ENCODE measurements at regions not wholly inside any gene's neighbourhood (a gene's known extent, or its start where the extent isn't known, plus 50 kb on each side); places are given as distances from the start of the nearest gene placed in this dataset.

GRCh38 chrX:43373032-43373431, 283.1 kb upstream of the MAOA start:
- FAIRE-seq = no peak
- no peak overlapping the region for H3K4me2 ChIP-seq (ENCODE audit: control insufficient read depth, extremely low read depth, insufficient read depth, low read depth, low read length)

GRCh38 chrX:43375136-43375535, 281.0 kb upstream of the MAOA start:
- Histone ChIP-seq H3K4me3 (ENCODE audit: control insufficient read depth in 2 of 3, extremely low read depth in 1 of 3, insufficient read depth in 2 of 3, low read depth in 1 of 3, low read length in 3 of 3) (no peak overlapping the region), H3K4me2 (ENCODE audit: control insufficient read depth, extremely low read depth, insufficient read depth, low read depth, low read length) (no peak overlapping the region), H3K9me3 (ENCODE audit: control insufficient read depth, low read depth, low read length) (no peaks in the 10 kb centered on the region), H3K36me3 (ENCODE audit: control insufficient read depth in 2 of 2, extremely low read depth in 1 of 2, insufficient read depth in 2 of 2, low read length in 2 of 2) (no peaks in the 10 kb centered on the region), H3K27ac (ENCODE audit: control insufficient read depth, insufficient read depth, low read length) (no peak overlapping the region), H3K4me1 (ENCODE audit: control insufficient read depth, extremely low read depth, insufficient read depth, low read length) (no peaks in the 10 kb centered on the region), H3K9ac (ENCODE audit: control insufficient read depth, extremely low read depth, insufficient read depth, low read length) (no peak overlapping the region), H3K9me1 (ENCODE audit: control insufficient read depth, extremely low read depth, insufficient read depth, low read length) (no peaks in the 10 kb centered on the region), H4K20me1 (ENCODE audit: control insufficient read depth, extremely low read depth, insufficient read depth, low read length) (no peaks in the 10 kb centered on the region), H2AFZ (ENCODE audit: control insufficient read depth, low read length) (no peak overlapping the region), H3K27me3 (ENCODE audit: control insufficient read depth, extremely low read depth, insufficient read depth, low read length) (no peaks in the 10 kb centered on the region), H3K79me2 (ENCODE audit: control insufficient read depth, insufficient read depth, low read length) (no peaks in the 10 kb centered on the region)
- FAIRE-seq (no peak), DNase-seq (ENCODE audit: low read depth, low spot score) (no peak)
- dilution Hi-C loops (cut with MboI; ENCODE audit: extremely low pct_ligation_motif_present, low sequenced_read_pairs) = no loop called here
- TF ChIP-seq EZH2 (IDR thresholded peaks at IDR 0.05; ENCODE audit: low read length) (no peak), CTCF (optimal IDR thresholded peaks at IDR 0.05 in 1 of 3, IDR thresholded peaks at IDR 0.05 in 1 of 3, conservative IDR thresholded peaks at IDR 0.05 in 1 of 3; ENCODE audit: extremely low read depth in 1 of 3, insufficient read depth in 2 of 3, low read length in 3 of 3) (no peak)

More at GRCh38 chrX:43373032-43373431, 283.1 kb upstream of the MAOA start:
- Histone ChIP-seq H3K36me3 (ENCODE audit: control insufficient read depth in 2 of 2, extremely low read depth in 1 of 2, insufficient read depth in 2 of 2, low read length in 2 of 2) (no peaks in the 10 kb centered on the region), H2AFZ (ENCODE audit: control insufficient read depth, low read length) (no peak overlapping the region), H4K20me1 (ENCODE audit: control insufficient read depth, extremely low read depth, insufficient read depth, low read length) (no peaks in the 10 kb centered on the region), H3K27ac (ENCODE audit: control insufficient read depth, insufficient read depth, low read length) (no peak overlapping the region), H3K9ac (ENCODE audit: control insufficient read depth, extremely low read depth, insufficient read depth, low read length) (no peak overlapping the region), H3K27me3 (ENCODE audit: control insufficient read depth, extremely low read depth, insufficient read depth, low read length) (no peaks in the 10 kb centered on the region), H3K9me3 (ENCODE audit: control insufficient read depth, low read depth, low read length) (no peaks in the 10 kb centered on the region), H3K9me1 (ENCODE audit: control insufficient read depth, extremely low read depth, insufficient read depth, low read length) (no peaks in the 10 kb centered on the region), H3K4me3 (ENCODE audit: control insufficient read depth in 2 of 3, extremely low read depth in 1 of 3, insufficient read depth in 2 of 3, low read depth in 1 of 3, low read length in 3 of 3) (no peak overlapping the region), H3K79me2 (ENCODE audit: control insufficient read depth, insufficient read depth, low read length) (no peaks in the 10 kb centered on the region), H3K4me1 (ENCODE audit: control insufficient read depth, extremely low read depth, insufficient read depth, low read length) (no peaks in the 10 kb centered on the region)
- dilution Hi-C loops (cut with MboI; ENCODE audit: extremely low pct_ligation_motif_present, low sequenced_read_pairs) = no loop called here
- no peak for DNase-seq (ENCODE audit: low read depth, low spot score)
- TF ChIP-seq EZH2 (IDR thresholded peaks at IDR 0.05; ENCODE audit: low read length) (no peak), CTCF (optimal IDR thresholded peaks at IDR 0.05 in 1 of 3, IDR thresholded peaks at IDR 0.05 in 1 of 3, conservative IDR thresholded peaks at IDR 0.05 in 1 of 3; ENCODE audit: extremely low read depth in 1 of 3, insufficient read depth in 2 of 3, low read length in 3 of 3) (no peak)
